BLaER1 treated with 17β-estradiol and CSF1 and Interleukin-3, amounts not matched to agents 10 nM and 100 nM (cell line): ENCODE measurements at regions not wholly inside any gene's neighbourhood (a gene's known extent, or its start where the extent isn't known, plus 50 kb on each side); places are given as distances from the start of the nearest gene placed in this dataset.

Experiments
- H3K27ac ChIP-seq, 11 experiments: shearing (Covaris generic); formaldehyde crosslinking; 2 replicates each; pipeline ENCODE4 v1.8.1; 2022
- H3K27me3 ChIP-seq, 11 experiments: shearing (Covaris generic); formaldehyde crosslinking; 2 replicates each; pipeline ENCODE4 v1.8.1; 2022
- H3K36me3 ChIP-seq, 11 experiments: shearing (Covaris generic); formaldehyde crosslinking; 2 replicates each; pipeline ENCODE4 v1.8.1; 2022
- H3K4me1 ChIP-seq, 10 experiments: shearing (Covaris generic); formaldehyde crosslinking; 2 replicates each; pipeline ENCODE4 v1.8.1; 2022
- H3K4me2 ChIP-seq, 11 experiments: shearing (Covaris generic); formaldehyde crosslinking; 2 replicates each; pipeline ENCODE4 v1.8.1; 2022
- H3K4me3 ChIP-seq, 10 experiments: shearing (Covaris generic); formaldehyde crosslinking; 2 replicates each; pipeline ENCODE4 v1.8.1; 2022
- H3K9ac ChIP-seq, 11 experiments: shearing (Covaris generic); formaldehyde crosslinking; 2 replicates each; pipeline ENCODE4 v1.8.1; 2022
- H3K9me3 ChIP-seq, 11 experiments: shearing (Covaris generic); formaldehyde crosslinking; replicated peaks in 1 of 11; 2 replicates each; pipeline ENCODE4 v1.8.1; 2022
- H4K20me1 ChIP-seq, 11 experiments: shearing (Covaris generic); formaldehyde crosslinking; 2 replicates each; pipeline ENCODE4 v1.8.1; 2022
- Cebpa-rat ChIP-seq, 11 experiments: shearing (Covaris generic); IDR thresholded peaks; 2 replicates each; pipeline ENCODE4 v1.8.1; 2022

DNA sequence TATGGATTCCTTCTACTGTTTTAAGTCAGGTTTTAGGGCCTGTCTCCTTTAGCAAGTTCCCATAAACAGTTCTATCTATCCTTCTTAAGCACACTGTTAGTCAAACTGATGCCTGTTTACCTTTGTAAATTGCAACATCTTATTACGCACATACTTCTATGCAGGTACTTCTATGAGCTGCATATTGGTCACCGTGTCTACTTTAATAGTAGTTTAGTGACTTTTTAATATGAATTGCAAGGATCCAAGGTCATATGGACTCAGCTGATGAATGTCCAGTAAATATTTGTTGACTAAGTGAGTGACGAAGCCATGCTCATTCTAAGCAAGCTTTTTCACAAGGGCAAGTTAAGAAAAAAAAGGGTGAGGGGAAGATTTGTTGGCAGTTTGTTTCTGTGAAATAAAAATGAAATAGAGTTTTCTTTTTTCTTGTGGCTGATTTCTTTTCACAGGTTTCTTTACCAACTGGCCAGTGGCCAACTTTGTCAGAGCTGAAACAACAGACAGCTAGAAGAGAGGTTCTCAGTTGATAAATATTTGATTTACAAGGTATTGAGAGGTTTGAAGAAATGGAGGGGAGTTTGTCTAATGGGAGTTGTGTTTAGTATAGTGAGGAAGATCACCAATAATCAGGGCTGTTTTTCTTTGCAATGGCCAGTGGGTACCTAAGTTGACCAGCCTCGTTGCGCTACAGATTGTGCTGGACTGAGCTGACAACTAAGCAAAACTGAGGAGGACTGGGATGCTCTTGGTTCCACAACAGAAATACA, 141.1 kb downstream of the SLC15A5 start:
- Histone ChIP-seq H3K4me3 (no peak overlapping the region), H3K4me1 (no peaks in the 10 kb centered on the region), H3K27me3 (no peaks in the 10 kb centered on the region), H3K4me2 (no peak overlapping the region), H4K20me1 (no peaks in the 10 kb centered on the region), H3K36me3 (0 out of 22 replicates have a peak, but pooled peaks cover 0 to 4% (median 0%) of the 10 kb centered on the region in 11 experiments), H3K27ac (no peak overlapping the region), H3K9ac (no peak overlapping the region), H3K9me3 (peaks cover 29 to 47% (median 39%) of the 10 kb centered on the region in 11 experiments)
- TF ChIP-seq Cebpa-rat (IDR thresholded peaks at IDR 0.05), result no peak

DNA sequence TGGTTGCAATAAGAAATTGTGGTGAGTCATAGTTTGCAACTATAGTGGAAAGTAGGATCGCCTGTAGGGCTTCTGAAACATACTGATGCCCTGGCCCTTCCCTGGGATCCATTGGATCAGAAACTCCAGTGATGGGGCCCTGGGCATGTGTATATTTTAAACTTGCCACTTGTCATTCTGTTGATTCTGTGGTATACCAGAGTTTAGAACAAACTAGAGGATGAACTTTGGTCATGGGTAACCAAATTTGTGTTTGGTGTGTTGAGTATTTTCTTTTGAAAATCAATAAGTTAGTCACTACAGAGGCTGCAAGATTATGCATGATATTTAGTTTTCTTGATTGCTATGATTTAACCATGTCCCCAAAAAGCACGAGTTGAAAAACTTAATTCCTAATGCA, 142.2 kb downstream of the SLC15A5 start:
- Histone ChIP-seq H3K9ac (no peak overlapping the region), H3K9me3 (peaks cover 29 to 58% (median 44%) of the 10 kb centered on the region in 11 experiments), H4K20me1 (no peaks in the 10 kb centered on the region), H3K27me3 (no peaks in the 10 kb centered on the region), H3K4me1 (no peaks in the 10 kb centered on the region), H3K4me2 (no peak overlapping the region), H3K36me3 (0 out of 22 replicates have a peak, but pooled peaks cover 0 to 4% (median 0%) of the 10 kb centered on the region in 11 experiments), H3K27ac (no peak overlapping the region), H3K4me3 (no peak overlapping the region)
- TF ChIP-seq Cebpa-rat (IDR thresholded peaks at IDR 0.05), result no peak

DNA sequence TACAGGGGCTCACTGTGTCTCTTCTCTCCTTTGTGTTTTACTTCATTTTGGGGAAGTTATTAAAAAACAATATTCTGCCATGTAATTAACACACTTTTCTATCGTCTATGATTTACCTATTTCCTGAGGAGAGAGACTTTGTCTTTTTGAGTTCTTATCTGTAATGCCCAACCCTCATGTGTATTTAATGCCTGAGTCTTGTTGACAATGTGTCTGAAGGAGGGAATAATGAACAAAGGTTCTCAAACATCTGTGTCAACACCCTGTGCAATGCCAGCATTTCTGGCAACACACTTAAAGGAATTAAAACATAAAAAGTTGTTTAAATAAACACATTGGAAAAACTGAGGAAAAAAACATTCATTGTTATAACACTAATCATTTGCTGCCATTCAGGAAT, 147.1 kb downstream of the SLC15A5 start:
- Histone ChIP-seq H3K4me3 (no peak overlapping the region), H3K9me3 (peaks cover 35 to 68% (median 45%) of the 10 kb centered on the region in 11 experiments), H4K20me1 (no peaks in the 10 kb centered on the region), H3K4me1 (no peaks in the 10 kb centered on the region), H3K27ac (no peak overlapping the region), H3K4me2 (no peak overlapping the region), H3K36me3 (0 out of 22 replicates have a peak, but pooled peaks cover 0 to 4% (median 0%) of the 10 kb centered on the region in 11 experiments), H3K27me3 (no peaks in the 10 kb centered on the region), H3K9ac (no peak overlapping the region)
- TF ChIP-seq Cebpa-rat (IDR thresholded peaks at IDR 0.05), result no peak

DNA sequence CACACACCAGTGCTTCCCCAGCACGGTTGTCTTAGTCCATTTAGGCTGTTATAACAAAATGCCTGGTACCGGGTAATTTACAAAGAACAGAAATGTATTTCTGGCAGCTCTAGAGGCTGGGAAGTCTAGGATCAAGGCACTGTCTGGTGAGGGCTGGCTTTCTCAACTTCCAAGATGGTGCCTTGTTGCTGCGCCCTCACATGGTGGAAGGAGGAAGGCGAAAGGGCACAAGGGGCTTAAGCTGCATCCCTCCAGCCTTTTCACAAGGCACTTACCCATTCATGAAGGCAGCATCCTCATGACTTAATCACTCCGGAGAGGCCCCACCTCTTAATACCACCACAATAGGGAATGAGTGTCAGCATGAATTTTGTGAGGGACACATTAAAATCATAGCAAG, 155.5 kb downstream of the SLC15A5 start:
- Histone ChIP-seq H4K20me1 (no peaks in the 10 kb centered on the region), H3K27me3 (no peaks in the 10 kb centered on the region), H3K4me1 (peaks cover 6 to 12% (median 10%) of the 10 kb centered on the region in 10 experiments; a peak in 18 of 20 replicates), H3K36me3 (no peaks in the 10 kb centered on the region), H3K4me2 (peak overlapping the region; percentile 14 to 60 (median 43); a peak in 17 of 22 replicates), H3K9me3 (no peaks in the 10 kb centered on the region), H3K27ac (no peak overlapping the region), H3K9ac (no peak overlapping the region), H3K4me3 (no peak overlapping the region)
- no peak for TF ChIP-seq Cebpa-rat (IDR thresholded peaks at IDR 0.05)

GRCh38 chr12:16119618-16120415, 157.7 kb downstream of the SLC15A5 start:
- H3K9ac ChIP-seq, result no peak overlapping the region
- no peak overlapping the region for H3K4me3 ChIP-seq
- no peak for TF ChIP-seq Cebpa-rat (IDR thresholded peaks at IDR 0.05)

DNA sequence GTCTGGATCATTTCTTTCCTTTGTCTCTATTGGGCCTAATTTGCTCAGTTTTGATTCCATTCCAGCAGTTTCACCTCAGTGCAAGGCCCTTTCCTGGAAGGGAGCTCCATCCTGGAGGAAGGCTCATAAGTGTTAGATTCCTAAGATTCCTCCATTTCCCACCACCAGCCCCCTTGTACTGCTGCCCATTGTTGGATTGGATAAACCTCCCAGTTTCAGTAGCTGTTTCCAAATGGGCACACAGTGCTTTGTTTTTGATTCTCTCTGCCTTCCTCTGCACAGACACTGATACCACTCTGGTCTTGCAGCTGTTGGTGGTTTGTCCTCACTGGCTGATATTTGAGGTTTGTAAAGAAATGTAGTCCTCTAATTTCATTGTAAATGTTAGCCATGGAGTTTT, 158.9 kb downstream of the SLC15A5 start:
- no peak overlapping the region for H3K4me2 ChIP-seq

More at GRCh38 chr12:16119618-16120415, 157.7 kb downstream of the SLC15A5 start:
- peaks cover 0 to 6% (median 0%) of the 10 kb centered on the region in 11 experiments; a peak in 5 of 22 replicates for H3K9me3 ChIP-seq
- H3K27me3 ChIP-seq, result no peaks in the 10 kb centered on the region
- H3K27ac ChIP-seq, result no peak overlapping the region
- no peaks in the 10 kb centered on the region for H4K20me1 ChIP-seq
- no peak overlapping the region for H3K4me2 ChIP-seq
- H3K36me3 ChIP-seq, result no peaks in the 10 kb centered on the region
- peaks cover 6 to 18% (median 14%) of the 10 kb centered on the region in 10 experiments; a peak in 19 of 20 replicates for H3K4me1 ChIP-seq

DNA sequence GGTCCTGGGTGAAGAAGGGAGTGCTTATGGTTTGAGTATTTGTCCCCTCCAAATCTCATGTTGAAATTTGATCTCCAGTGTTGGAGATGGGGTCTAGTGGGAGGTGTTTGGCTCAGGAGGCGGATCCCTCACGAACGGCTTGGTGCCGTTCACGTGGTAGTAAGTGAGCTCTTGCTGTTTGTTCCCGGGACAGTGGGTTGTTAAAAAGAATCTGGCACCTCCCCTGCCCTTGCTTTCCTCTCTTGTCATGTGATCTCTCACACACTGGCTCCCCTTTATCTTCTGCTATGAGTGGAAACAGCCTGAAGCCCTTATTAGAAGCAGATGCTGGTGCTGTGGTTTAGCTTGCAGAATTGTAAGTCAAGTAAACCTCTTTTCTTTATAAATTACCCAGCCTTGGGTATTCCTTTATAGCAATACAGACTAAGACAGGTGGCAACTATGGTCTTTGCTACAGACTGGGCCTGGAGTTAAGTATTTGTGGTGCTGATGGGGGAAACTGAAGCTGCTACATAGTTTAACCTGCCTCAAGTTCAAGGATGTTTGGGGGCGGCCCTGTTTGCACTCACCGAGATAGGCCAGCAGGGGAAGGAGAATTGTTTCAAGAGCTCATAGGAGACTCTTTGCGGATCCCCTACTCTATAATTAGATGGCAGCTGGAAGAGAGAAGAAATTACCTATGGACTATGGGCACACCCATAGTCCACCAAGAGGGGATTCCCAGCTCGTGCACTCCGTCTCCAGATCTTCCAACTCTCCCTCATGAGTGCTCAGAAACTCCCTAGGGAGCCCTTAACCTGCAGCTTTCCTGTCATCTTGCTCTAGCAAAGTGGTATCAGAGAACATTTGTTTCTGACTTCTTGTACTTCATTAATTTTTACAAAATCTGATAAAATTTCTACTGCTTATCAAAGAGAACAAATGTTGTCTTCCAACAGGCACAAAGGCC, 164.6 kb downstream of the SLC15A5 start:
- H3K4me1 ChIP-seq, result peaks cover 0 to 21% (median 13%) of the 10 kb centered on the region in 10 experiments; a peak in 13 of 20 replicates
- TF ChIP-seq Cebpa-rat (IDR thresholded peaks at IDR 0.05), result no peak
- no peaks in the 10 kb centered on the region for H3K36me3 ChIP-seq
- H3K27me3 ChIP-seq, result no peaks in the 10 kb centered on the region
- no peak overlapping the region for H3K9ac ChIP-seq
- no peak overlapping the region for H3K4me3 ChIP-seq
- H3K9me3 ChIP-seq, result peaks cover 0 to 6% (median 0%) of the 10 kb centered on the region in 11 experiments; a peak in 5 of 22 replicates
- no peaks in the 10 kb centered on the region for H4K20me1 ChIP-seq
- peak overlapping the region in 1 of 11 experiments; percentile 38; a peak in 1 of 22 replicates for H3K4me2 ChIP-seq
- no peak overlapping the region for H3K27ac ChIP-seq

More for the DNA sequence above, 158.9 kb downstream of the SLC15A5 start:
- Histone ChIP-seq H3K27me3 (no peaks in the 10 kb centered on the region), H4K20me1 (no peaks in the 10 kb centered on the region), H3K9me3 (peaks cover 0 to 6% (median 0%) of the 10 kb centered on the region in 11 experiments; a peak in 5 of 22 replicates), H3K4me1 (peaks cover 6 to 27% (median 22%) of the 10 kb centered on the region in 10 experiments; a peak in 19 of 20 replicates), H3K9ac (no peak overlapping the region), H3K27ac (no peak overlapping the region), H3K36me3 (no peaks in the 10 kb centered on the region), H3K4me3 (no peak overlapping the region)
- no peak for TF ChIP-seq Cebpa-rat (IDR thresholded peaks at IDR 0.05)

DNA sequence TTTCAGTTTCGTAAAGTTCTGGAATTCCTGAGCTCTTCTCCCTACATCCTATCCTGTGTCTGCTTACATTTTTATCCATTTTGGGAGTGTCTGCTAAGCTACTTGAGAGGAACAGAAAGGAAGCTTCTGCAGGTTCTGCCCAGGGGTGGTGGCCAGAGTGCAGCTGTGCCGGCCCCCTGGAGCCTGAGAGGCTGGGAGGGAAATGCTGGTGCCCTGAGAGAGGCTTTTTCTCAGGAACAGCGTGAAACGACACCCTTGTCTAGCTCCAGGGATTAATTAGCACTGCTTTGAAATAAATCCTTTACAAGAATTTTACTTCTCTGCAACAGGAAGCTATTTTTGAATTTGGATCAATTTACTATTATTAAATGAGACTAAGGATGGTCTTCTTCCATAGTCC, 165.4 kb downstream of the SLC15A5 start:
- H3K27ac ChIP-seq, result no peak overlapping the region
- peaks cover 0 to 6% (median 0%) of the 10 kb centered on the region in 11 experiments; a peak in 5 of 22 replicates for H3K9me3 ChIP-seq
- H3K4me2 ChIP-seq, result no peak overlapping the region
- peaks cover 0 to 21% (median 13%) of the 10 kb centered on the region in 10 experiments; a peak in 13 of 20 replicates for H3K4me1 ChIP-seq
- TF ChIP-seq Cebpa-rat (IDR thresholded peaks at IDR 0.05), result no peak
- H3K27me3 ChIP-seq, result no peaks in the 10 kb centered on the region
- H3K36me3 ChIP-seq, result no peaks in the 10 kb centered on the region
- no peak overlapping the region for H3K9ac ChIP-seq
- no peaks in the 10 kb centered on the region for H4K20me1 ChIP-seq
- no peak overlapping the region for H3K4me3 ChIP-seq
